DOHH2 (cell line): ENCODE measurements at regions not wholly inside any gene's neighbourhood (a gene's known extent, or its start where the extent isn't known, plus 50 kb on each side); places are given as distances from the start of the nearest gene placed in this dataset.

Experiments used
- EZH2phosphoT487 ChIP-seq: fragments of 200-600 bp; sonication (generic); IDR thresholded peaks from 2 replicates; pipeline ENCODE4 v1.6.1; 2017; ENCODE audit warnings: borderline replicate concordance, mild to moderate bottlenecking, antibody characterized with exemption, low read length, moderate library complexity, mixed read lengths
- TF ChIP-seq, protein P1 (sequence below): fragments of 200-600 bp; sonication (generic); IDR thresholded peaks from one replicate; pipeline ENCODE4 v1.5.1; 2014; ENCODE audit warnings: antibody characterized with exemption, mild to moderate bottlenecking, low read depth, low read length; ENCODE audit not compliant: poor library complexity, severe bottlenecking

DNA sequence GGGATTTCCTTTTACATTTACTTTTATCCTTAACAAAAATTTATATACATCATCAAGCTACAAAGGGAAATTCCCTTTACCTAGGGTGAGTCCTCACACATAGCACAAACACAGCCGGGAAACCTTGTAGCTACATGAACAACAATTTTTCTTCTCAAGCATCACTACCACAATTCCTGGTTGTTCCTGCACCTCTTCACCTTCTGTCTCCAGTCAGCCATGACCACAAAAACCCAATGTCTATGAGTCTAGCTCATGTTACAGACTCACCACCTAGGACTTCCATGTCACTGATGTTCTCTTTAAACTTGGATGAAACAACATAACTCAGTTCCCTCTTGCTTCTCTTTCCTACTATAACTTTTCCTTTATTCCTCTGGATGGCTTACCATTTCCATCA, 460.4 kb downstream of the MBD2 start:
- TF ChIP-seq, protein P1, sequence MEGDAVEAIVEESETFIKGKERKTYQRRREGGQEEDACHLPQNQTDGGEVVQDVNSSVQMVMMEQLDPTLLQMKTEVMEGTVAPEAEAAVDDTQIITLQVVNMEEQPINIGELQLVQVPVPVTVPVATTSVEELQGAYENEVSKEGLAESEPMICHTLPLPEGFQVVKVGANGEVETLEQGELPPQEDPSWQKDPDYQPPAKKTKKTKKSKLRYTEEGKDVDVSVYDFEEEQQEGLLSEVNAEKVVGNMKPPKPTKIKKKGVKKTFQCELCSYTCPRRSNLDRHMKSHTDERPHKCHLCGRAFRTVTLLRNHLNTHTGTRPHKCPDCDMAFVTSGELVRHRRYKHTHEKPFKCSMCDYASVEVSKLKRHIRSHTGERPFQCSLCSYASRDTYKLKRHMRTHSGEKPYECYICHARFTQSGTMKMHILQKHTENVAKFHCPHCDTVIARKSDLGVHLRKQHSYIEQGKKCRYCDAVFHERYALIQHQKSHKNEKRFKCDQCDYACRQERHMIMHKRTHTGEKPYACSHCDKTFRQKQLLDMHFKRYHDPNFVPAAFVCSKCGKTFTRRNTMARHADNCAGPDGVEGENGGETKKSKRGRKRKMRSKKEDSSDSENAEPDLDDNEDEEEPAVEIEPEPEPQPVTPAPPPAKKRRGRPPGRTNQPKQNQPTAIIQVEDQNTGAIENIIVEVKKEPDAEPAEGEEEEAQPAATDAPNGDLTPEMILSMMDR, result no peak
- no peak for TF ChIP-seq EZH2phosphoT487
